Peyer's patch (tissue), 4 donors: ENCODE measurements at regions not wholly inside any gene's neighbourhood (a gene's known extent, or its start where the extent isn't known, plus 50 kb on each side); places are given as distances from the start of the nearest gene placed in this dataset.

Source experiments
- DNase-seq, 3 donors: peaks; one replicate each; pipeline ENCODE4 v3.0.0-alpha.2; 2017 to 2019
- H3K27ac ChIP-seq, 4 donors: fragments of 200-600 bp; sonication (generic); one replicate each; pipeline ENCODE4 v1.5.1; 2016 to 2019
- H3K27me3 ChIP-seq, 2 donors: fragments of 200-600 bp; sonication (generic); one replicate each; pipeline ENCODE4 v1.5.1; 2019
- H3K36me3 ChIP-seq, 3 donors: fragments of 200-600 bp; sonication (generic); one replicate each; pipeline ENCODE4 v1.5.1; 2016 to 2019
- H3K4me1 ChIP-seq, 4 donors: fragments of 200-600 bp; sonication (generic); one replicate each; pipeline ENCODE4 v1.5.1; 2016 to 2019
- H3K4me3 ChIP-seq, 4 donors: fragments of 200-600 bp; sonication (generic); 1 replicate in 3 of 4; 2 replicates in 1 of 4; pipeline ENCODE4 v1.5.1; 2016 to 2019; ENCODE audit warnings: mild to moderate bottlenecking in 1 of 4
- H3K9me3 ChIP-seq, 4 donors: fragments of 200-600 bp; sonication (generic); one replicate each; pipeline ENCODE4 v1.5.1; 2016 to 2019; ENCODE audit warnings: mild to moderate bottlenecking in 1 of 4
- POLR2A ChIP-seq, 2 donors: fragments of 450-650 bp; IDR thresholded peaks; one replicate each; pipeline ENCODE4 v1.5.1; 2017; ENCODE audit warnings: antibody characterized with exemption in 2 of 2, mild to moderate bottlenecking in 2 of 2, moderate library complexity in 2 of 2
- TF ChIP-seq, protein P1 (sequence below), 6 experiments: fragments of 450-650 bp in 4 of 6; fragments of 200-600 bp in 2 of 6; sonication (generic) in 1 of 6; IDR thresholded peaks; one replicate each; pipeline ENCODE4 v1.5.1; 2017 to 2019; ENCODE audit warnings: antibody characterized with exemption in 6 of 6, mild to moderate bottlenecking in 3 of 6, moderate library complexity in 1 of 6

DNA sequence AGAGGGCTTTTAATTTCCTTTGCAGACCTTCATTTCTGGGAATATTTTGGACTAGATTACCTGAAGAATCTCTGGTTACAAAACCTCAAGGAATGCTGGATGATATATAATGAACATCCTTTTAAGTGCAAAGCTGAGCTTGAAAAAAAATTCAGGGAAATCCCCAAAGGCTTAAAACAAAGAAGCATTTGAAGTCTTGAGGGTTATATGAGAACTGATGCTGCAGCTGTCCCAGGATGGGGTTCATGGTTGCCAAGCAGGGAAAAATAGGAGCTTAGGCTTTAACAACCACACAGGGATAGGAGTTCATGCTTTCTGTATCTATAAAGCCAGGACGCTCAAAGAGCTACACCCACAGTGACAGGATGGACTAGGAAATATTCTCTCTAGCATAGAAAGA is 150.4 kb upstream of the IRX5 start:
- TF ChIP-seq, protein P1, sequence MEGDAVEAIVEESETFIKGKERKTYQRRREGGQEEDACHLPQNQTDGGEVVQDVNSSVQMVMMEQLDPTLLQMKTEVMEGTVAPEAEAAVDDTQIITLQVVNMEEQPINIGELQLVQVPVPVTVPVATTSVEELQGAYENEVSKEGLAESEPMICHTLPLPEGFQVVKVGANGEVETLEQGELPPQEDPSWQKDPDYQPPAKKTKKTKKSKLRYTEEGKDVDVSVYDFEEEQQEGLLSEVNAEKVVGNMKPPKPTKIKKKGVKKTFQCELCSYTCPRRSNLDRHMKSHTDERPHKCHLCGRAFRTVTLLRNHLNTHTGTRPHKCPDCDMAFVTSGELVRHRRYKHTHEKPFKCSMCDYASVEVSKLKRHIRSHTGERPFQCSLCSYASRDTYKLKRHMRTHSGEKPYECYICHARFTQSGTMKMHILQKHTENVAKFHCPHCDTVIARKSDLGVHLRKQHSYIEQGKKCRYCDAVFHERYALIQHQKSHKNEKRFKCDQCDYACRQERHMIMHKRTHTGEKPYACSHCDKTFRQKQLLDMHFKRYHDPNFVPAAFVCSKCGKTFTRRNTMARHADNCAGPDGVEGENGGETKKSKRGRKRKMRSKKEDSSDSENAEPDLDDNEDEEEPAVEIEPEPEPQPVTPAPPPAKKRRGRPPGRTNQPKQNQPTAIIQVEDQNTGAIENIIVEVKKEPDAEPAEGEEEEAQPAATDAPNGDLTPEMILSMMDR (IDR thresholded peaks at IDR 0.05), result no peak
- no peak for TF ChIP-seq POLR2A (IDR thresholded peaks at IDR 0.05)
- Histone ChIP-seq H3K36me3 (no peaks in the 10 kb centered on the region), H3K27ac (no peak overlapping the region), H3K9me3 (peaks cover 0 to 3% (median 0%) of the 10 kb centered on the region in 4 donors), H3K27me3 (no peaks in the 10 kb centered on the region), H3K4me3 (no peak overlapping the region), H3K4me1 (no peaks in the 10 kb centered on the region)
- DNase-seq, result no peak

DNA sequence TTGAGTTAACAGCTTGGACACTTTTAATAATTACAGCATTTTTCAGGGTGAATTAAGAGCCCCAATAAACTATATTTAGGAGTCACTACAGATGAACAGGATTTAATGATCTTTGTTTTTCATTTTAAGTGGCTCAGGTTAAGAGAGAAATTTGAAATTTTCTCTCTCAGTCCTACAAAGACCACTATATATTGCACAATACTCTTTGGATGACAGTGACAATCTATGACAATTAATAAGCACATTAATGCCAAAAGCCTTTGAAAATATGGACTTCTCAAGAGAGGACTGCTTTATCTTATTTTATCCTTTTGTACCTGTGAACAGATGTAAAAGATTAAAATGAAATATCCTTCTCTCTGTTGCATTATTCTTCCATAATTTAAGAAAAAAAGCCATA is 151.1 kb upstream of the IRX5 start:
- H3K27me3 ChIP-seq, result no peaks in the 10 kb centered on the region
- no peaks in the 10 kb centered on the region for H3K4me1 ChIP-seq
- peaks cover 0 to 3% (median 0%) of the 10 kb centered on the region in 4 donors for H3K9me3 ChIP-seq
- no peaks in the 10 kb centered on the region for H3K36me3 ChIP-seq
- TF ChIP-seq, protein P1 (IDR thresholded peaks at IDR 0.05), result no peak
- TF ChIP-seq POLR2A (IDR thresholded peaks at IDR 0.05), result no peak
- H3K27ac ChIP-seq, result no peak overlapping the region
- no peak for DNase-seq
- no peak overlapping the region for H3K4me3 ChIP-seq

DNA sequence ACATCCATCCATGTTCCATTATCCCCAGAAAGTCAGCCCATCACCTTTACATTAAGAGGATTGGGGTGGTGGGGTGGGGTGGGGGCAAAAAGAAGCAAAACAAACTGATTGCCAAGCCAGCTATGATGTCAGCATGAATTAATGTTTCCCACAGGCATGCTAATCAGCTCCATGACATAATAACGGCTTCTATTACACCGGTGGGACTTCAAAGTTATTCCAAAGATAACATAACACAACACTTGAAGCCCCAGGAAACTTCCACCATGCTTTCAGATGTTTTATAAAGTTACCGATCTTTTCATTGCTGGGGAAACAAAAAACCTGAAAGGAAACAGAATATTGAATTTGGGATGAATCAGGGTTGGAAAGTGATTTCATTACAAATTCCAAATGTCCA is 155.9 kb upstream of the IRX5 start:
- Histone ChIP-seq H3K36me3 (no peaks in the 10 kb centered on the region), H3K4me1 (no peaks in the 10 kb centered on the region), H3K27ac (no peak overlapping the region), H3K4me3 (no peak overlapping the region), H3K9me3 (peaks cover 0 to 3% (median 0%) of the 10 kb centered on the region in 4 donors), H3K27me3 (no peaks in the 10 kb centered on the region)
- no peak for DNase-seq
- TF ChIP-seq, protein P1 (IDR thresholded peaks at IDR 0.05), result no peak
- TF ChIP-seq POLR2A (IDR thresholded peaks at IDR 0.05), result no peak

DNA sequence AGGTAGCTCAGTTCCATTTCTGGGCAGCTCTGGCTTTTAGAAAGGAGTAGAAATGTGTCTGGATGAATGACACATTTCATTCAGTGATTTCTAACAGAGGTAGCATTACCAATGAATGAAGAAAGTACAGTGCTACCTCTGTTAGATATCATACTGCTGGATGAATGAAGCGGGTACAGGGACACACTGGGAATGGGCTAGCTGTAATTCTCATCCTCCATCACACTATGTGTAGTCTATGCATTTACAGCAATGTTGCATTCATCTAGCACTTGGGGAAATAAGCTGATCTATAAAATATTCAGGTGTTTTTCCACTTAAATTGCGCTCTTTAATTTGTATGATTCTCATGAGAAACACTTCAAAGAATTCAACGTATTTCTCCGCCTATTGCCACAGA is 158.3 kb upstream of the IRX5 start:
- no peaks in the 10 kb centered on the region for H3K4me1 ChIP-seq
- no peaks in the 10 kb centered on the region for H3K36me3 ChIP-seq
- no peaks in the 10 kb centered on the region for H3K27me3 ChIP-seq
- TF ChIP-seq POLR2A (IDR thresholded peaks at IDR 0.05), result no peak
- TF ChIP-seq, protein P1 (IDR thresholded peaks at IDR 0.05), result no peak
- no peak overlapping the region for H3K27ac ChIP-seq
- H3K4me3 ChIP-seq, result no peak overlapping the region
- DNase-seq, result no peak
- no peaks in the 10 kb centered on the region for H3K9me3 ChIP-seq

DNA sequence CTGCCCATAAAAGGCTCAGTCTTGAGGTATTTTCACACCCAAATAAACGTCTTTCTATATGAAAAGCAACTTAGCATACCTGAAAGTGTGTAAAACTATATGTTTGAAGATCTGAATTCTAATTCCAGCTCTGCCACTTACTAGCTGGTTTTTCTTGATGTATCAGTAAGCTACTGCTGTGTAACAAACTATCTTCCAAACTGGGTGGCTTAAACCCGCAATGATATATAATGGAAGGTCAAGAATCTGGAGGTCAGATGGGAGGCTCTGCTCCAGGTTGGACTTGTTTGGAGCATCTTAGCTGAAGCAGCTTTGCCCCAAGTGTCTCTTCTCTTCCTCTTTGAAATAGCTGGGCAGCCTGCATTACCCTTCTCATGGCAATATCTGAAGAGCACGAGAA is 164.3 kb upstream of the IRX5 start:
- Histone ChIP-seq H3K4me1 (no peaks in the 10 kb centered on the region), H3K27me3 (no peaks in the 10 kb centered on the region)

More for the DNA sequence above, 164.3 kb upstream of the IRX5 start:
- TF ChIP-seq, protein P1 (IDR thresholded peaks at IDR 0.05), result no peak
- no peak for TF ChIP-seq POLR2A (IDR thresholded peaks at IDR 0.05)
- H3K4me3 ChIP-seq, result no peak overlapping the region
- no peak overlapping the region for H3K27ac ChIP-seq
- no peaks in the 10 kb centered on the region for H3K9me3 ChIP-seq
- no peak for DNase-seq
- no peaks in the 10 kb centered on the region for H3K36me3 ChIP-seq
